GM13977 (cell line): ENCODE measurements at regions not wholly inside any gene's neighbourhood (a gene's known extent, or its start where the extent isn't known, plus 50 kb on each side); places are given as distances from the start of the nearest gene placed in this dataset.

Experiments used
- DNase-seq: peaks from one replicate; pipeline ENCODE4 v3.0.0; 2012; ENCODE audit warnings: low spot score
- CTCF ChIP-seq: IDR thresholded peaks from 2 replicates; pipeline ENCODE4 v1.5.1; 2012; ENCODE audit warnings: mild to moderate bottlenecking, control low read depth; ENCODE audit not compliant: insufficient read depth; ENCODE audit errors: extremely low read depth, missing control alignments
- in situ Hi-C: fragments of 300-500 bp; cut with MboI; formaldehyde crosslinking; loops from one replicate; pipeline ENCODE4 v1.12.0; 2022; ENCODE audit warnings: low sequenced_read_pairs, low pct_unique_long_range_greater_than_20kb, mixed read lengths, inconsistent platforms; ENCODE audit not compliant: unreplicated experiment

- no peak for DNase-seq
- no peak for TF ChIP-seq CTCF
- in situ Hi-C loops = no loop called here
Measured at GRCh38 chr2:216292886-216293301, 79.4 kb downstream of the MARCHF4 start.

GRCh38 chr2:216292475-216292874, 79.8 kb downstream of the MARCHF4 start:
- in situ Hi-C loops = no loop called here
- no peak for TF ChIP-seq CTCF
- DNase-seq = no peak

GRCh38 chr2:216289470-216289869, 82.8 kb downstream of the MARCHF4 start:
- in situ Hi-C loops = no loop called here

GRCh38 chr2:216287251-216287650, 85.0 kb downstream of the MARCHF4 start:
- in situ Hi-C loops = no loop called here
- TF ChIP-seq CTCF = no peak
- no peak for DNase-seq

More at GRCh38 chr2:216289470-216289869, 82.8 kb downstream of the MARCHF4 start:
- TF ChIP-seq CTCF = no peak
- no peak for DNase-seq

- in situ Hi-C loops = no loop called here
- no peak for TF ChIP-seq CTCF
- no peak for DNase-seq
Measured at GRCh38 chr2:216286616-216287231, 85.6 kb downstream of the MARCHF4 start.

GRCh38 chr2:216285701-216286100, 86.6 kb downstream of the MARCHF4 start:
- TF ChIP-seq CTCF = no peak
- in situ Hi-C loops = no loop called here
- no peak for DNase-seq
